OCI-LY7 (cell line): ENCODE measurements at regions not wholly inside any gene's neighbourhood (a gene's known extent, or its start where the extent isn't known, plus 50 kb on each side); places are given as distances from the start of the nearest gene placed in this dataset.
"Not testable (repeated sequence)": the region's sequence is repeated elsewhere in the genome, so short reads cannot be mapped to it uniquely, and the experiment has no call there.

Experiments used
- BruUV-seq: library from RNA; stranded (reverse); fragments of 400-500 nt; replicated peaks from 2 replicates; lab custom pipeline; 2021; lab: Mats Ljungman, UMichigan
- CTCF ChIA-PET: fragments of 300-600 bp; sonication (Branson Sonifier 250); formaldehyde crosslinking; loops from one replicate; lab custom pipeline; 2022; ENCODE audit warnings: antibody characterized with exemption; ENCODE audit not compliant: unreplicated experiment; lab: Charles Lee
- POLR2A ChIA-PET: fragments of 300-600 bp; sonication (Branson Sonifier 250); formaldehyde crosslinking; loops from one replicate; lab custom pipeline; 2022; ENCODE audit warnings: antibody characterized with exemption; lab: Charles Lee
- DNase-seq: peaks from one replicate; pipeline ENCODE4 v3.0.0-alpha.2; 2015; ENCODE audit warnings: low spot score
- H2AFZ ChIP-seq: fragments of 200-600 bp; sonication (generic), shearing (Covaris generic); 2 replicates; pipeline ENCODE4 v1.6.1; 2014; ENCODE audit warnings: mild to moderate bottlenecking, antibody characterized with exemption, low read length, moderate library complexity
- H3K27ac ChIP-seq: fragments of 200-600 bp; sonication (generic); 2 replicates; pipeline ENCODE4 v1.5.1; 2014; ENCODE audit warnings: mixed run types, low read depth, mild to moderate bottlenecking, moderate library complexity, low read length, inconsistent platforms; ENCODE audit not compliant: poor library complexity, severe bottlenecking
- H3K36me3 ChIP-seq: fragments of 200-600 bp; sonication (generic); 2 replicates; pipeline ENCODE4 v1.6.1; 2014; ENCODE audit warnings: mild to moderate bottlenecking, antibody characterized with exemption, low read length, moderate library complexity, mixed read lengths; ENCODE audit not compliant: insufficient read depth
- H3K4me1 ChIP-seq: fragments of 200-600 bp; sonication (generic); 2 replicates; pipeline ENCODE4 v1.5.1; 2014; ENCODE audit warnings: mild to moderate bottlenecking, low read length; ENCODE audit not compliant: insufficient read depth, poor library complexity, severe bottlenecking
- H3K4me2 ChIP-seq: fragments of 200-600 bp; sonication (generic); 2 replicates; pipeline ENCODE4 v1.6.1; 2014; ENCODE audit warnings: mild to moderate bottlenecking, low read length
- H3K4me3 ChIP-seq: fragments of 200-600 bp; sonication (generic); 2 replicates; pipeline ENCODE4 v1.5.1; 2014; ENCODE audit warnings: mild to moderate bottlenecking, low read depth, low read length; ENCODE audit not compliant: poor library complexity, severe bottlenecking
- H3K79me2 ChIP-seq: fragments of 200-600 bp; sonication (generic); 2 replicates; pipeline ENCODE4 v1.6.1; 2016; ENCODE audit warnings: low read depth, mild to moderate bottlenecking, low read length, moderate library complexity, mixed read lengths; ENCODE audit not compliant: insufficient read depth
- H3K9me2 ChIP-seq: fragments of 200-600 bp; sonication (generic); 2 replicates; pipeline ENCODE4 v1.6.1; 2016; ENCODE audit warnings: mild to moderate bottlenecking, low read length, mixed read lengths; ENCODE audit not compliant: insufficient read depth
- H3K9me3 ChIP-seq: fragments of 200-600 bp; sonication (generic); 2 replicates; pipeline ENCODE4 v1.6.1; 2014; ENCODE audit warnings: mild to moderate bottlenecking, mixed run types, low read length, mixed read lengths
- H4K20me1 ChIP-seq: fragments of 200-600 bp; sonication (generic); 2 replicates; pipeline ENCODE4 v1.6.1; 2014; ENCODE audit warnings: mild to moderate bottlenecking, antibody characterized with exemption, low read length, moderate library complexity, mixed read lengths; ENCODE audit not compliant: insufficient read depth
- EZH2phosphoT487 ChIP-seq: fragments of 200-600 bp; sonication (generic); IDR thresholded peaks from 2 replicates; pipeline ENCODE4 v1.6.1; 2018; ENCODE audit warnings: low read depth, borderline replicate concordance, mild to moderate bottlenecking, mixed run types, antibody characterized with exemption, low read length, moderate library complexity, mixed read lengths
- intact Hi-C: fragments of 100-400 bp; cut with micrococcal nuclease; formaldehyde crosslinking; loops from one replicate; pipeline ENCODE4 v1.10.0; 2022; ENCODE audit not compliant: unreplicated experiment
- TF ChIP-seq, protein P1 (sequence below): fragments of 200-600 bp; sonication (generic); conservative IDR thresholded peaks from 2 replicates; pipeline ENCODE4 v1.5.1; 2014; ENCODE audit warnings: mild to moderate bottlenecking, antibody characterized with exemption, low read length, moderate library complexity, mixed read lengths

DNA sequence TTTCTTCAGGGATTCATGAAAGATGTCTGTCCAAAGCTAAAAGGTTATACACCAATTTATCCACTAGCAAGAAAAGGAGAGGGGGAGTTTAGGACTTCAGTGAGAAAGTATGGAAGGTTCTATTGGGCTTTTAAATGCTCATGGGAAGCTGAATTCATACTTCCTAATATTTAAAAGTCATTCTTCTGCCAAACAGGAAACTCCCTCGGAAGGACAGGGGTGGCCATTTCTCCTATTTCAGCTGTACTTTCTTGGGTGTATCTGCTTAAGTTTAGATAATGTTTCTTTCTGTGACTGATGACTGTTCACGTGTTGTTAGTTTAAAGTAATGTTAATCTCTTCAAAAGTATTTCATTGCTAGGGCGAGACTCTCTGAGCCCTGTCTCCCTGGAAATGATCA, 80.5 kb upstream of the IFNGR1 start:
- no peaks in the 10 kb centered on the region for H3K79me2 ChIP-seq

GRCh38 chr6:137297887-137298286, 78.7 kb upstream of the IFNGR1 start:
- CTCF ChIA-PET = interaction anchor here (1.2 kb wide), 1 partner anchor 17 kb away, joined by 3 read pairs; no protein-coding TSS in a partner anchor

More for the DNA sequence above, 80.5 kb upstream of the IFNGR1 start:
- H3K4me3 ChIP-seq = no peak overlapping the region
- POLR2A ChIA-PET = interaction anchor here (0.7 to 1.2 kb wide), 2 partner anchors 10 to 202 kb away, joined by 3 read pairs; no protein-coding TSS in a partner anchor
- no peak overlapping the region for H3K4me2 ChIP-seq
- DNase-seq = no peak
- no peak for TF ChIP-seq EZH2phosphoT487
- TF ChIP-seq, protein P1, sequence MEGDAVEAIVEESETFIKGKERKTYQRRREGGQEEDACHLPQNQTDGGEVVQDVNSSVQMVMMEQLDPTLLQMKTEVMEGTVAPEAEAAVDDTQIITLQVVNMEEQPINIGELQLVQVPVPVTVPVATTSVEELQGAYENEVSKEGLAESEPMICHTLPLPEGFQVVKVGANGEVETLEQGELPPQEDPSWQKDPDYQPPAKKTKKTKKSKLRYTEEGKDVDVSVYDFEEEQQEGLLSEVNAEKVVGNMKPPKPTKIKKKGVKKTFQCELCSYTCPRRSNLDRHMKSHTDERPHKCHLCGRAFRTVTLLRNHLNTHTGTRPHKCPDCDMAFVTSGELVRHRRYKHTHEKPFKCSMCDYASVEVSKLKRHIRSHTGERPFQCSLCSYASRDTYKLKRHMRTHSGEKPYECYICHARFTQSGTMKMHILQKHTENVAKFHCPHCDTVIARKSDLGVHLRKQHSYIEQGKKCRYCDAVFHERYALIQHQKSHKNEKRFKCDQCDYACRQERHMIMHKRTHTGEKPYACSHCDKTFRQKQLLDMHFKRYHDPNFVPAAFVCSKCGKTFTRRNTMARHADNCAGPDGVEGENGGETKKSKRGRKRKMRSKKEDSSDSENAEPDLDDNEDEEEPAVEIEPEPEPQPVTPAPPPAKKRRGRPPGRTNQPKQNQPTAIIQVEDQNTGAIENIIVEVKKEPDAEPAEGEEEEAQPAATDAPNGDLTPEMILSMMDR = no peak
- H4K20me1 ChIP-seq = no peaks in the 10 kb centered on the region
- intact Hi-C loops = no loop called here
- H3K36me3 ChIP-seq = no peaks in the 10 kb centered on the region
- no peak overlapping the region for H2AFZ ChIP-seq
- no peak overlapping the region for H3K27ac ChIP-seq
- CTCF ChIA-PET = no interaction called here
- BruUV-seq = no TSS peak
- no peaks in the 10 kb centered on the region for H3K9me2 ChIP-seq
- H3K9me3 ChIP-seq = no peaks in the 10 kb centered on the region
- H3K4me1 ChIP-seq = no peaks in the 10 kb centered on the region

DNA sequence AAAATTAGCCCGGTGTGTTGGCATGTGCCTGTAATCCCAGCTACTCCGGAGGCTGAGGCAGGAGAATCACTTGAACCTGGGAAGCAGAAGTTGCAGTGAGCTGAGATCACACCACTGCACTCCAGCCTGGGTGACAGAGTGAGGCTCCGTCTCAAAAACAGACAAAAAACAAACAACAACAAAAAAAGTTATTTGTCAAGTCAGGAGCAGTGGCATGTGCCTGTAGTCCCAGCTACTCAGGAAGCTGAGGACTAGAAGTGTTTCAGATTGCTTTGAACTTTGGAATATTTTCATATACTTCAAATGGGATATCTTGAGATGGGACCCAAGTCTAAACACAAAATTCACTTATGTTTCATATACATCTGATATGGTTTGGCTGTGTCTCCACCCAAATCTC, 73.1 kb upstream of the IFNGR1 start:
- H3K9me2 ChIP-seq, H3K27ac ChIP-seq, intact Hi-C loops, H3K79me2 ChIP-seq, CTCF ChIA-PET, H2AFZ ChIP-seq, H3K4me2 ChIP-seq, H3K4me1 ChIP-seq, H3K4me3 ChIP-seq, BruUV-seq, H3K36me3 ChIP-seq, DNase-seq, H3K9me3 ChIP-seq, H4K20me1 ChIP-seq: not testable (repeated sequence)
- POLR2A ChIA-PET = interaction anchor here (0.6 to 1.4 kb wide), 3 partner anchors 21 to 32 kb away, joined by 3 read pairs; no protein-coding TSS in a partner anchor

More at GRCh38 chr6:137297887-137298286, 78.7 kb upstream of the IFNGR1 start:
- intact Hi-C loops = no loop called here
- no peaks in the 10 kb centered on the region for H4K20me1 ChIP-seq
- BruUV-seq = no TSS peak
- no peaks in the 10 kb centered on the region for H3K4me1 ChIP-seq
- no peak overlapping the region for H3K4me2 ChIP-seq
- DNase-seq = no peak
- no peaks in the 10 kb centered on the region for H3K36me3 ChIP-seq
- H3K9me3 ChIP-seq = no peaks in the 10 kb centered on the region
- TF ChIP-seq, protein P1 = no peak
- TF ChIP-seq EZH2phosphoT487 = no peak
- H2AFZ ChIP-seq = no peak overlapping the region
- H3K4me3 ChIP-seq = no peak overlapping the region
- no peak overlapping the region for H3K27ac ChIP-seq
- POLR2A ChIA-PET = interaction anchor here (0.6 to 1.0 kb wide), 2 partner anchors 20 to 476 kb away, joined by 4 to 6 read pairs; no protein-coding TSS in a partner anchor
- no peaks in the 10 kb centered on the region for H3K79me2 ChIP-seq
- no peaks in the 10 kb centered on the region for H3K9me2 ChIP-seq
